ENCODE measurements at regions not wholly inside any gene's neighbourhood (a gene's known extent, or its start where the extent isn't known, plus 50 kb on each side); places are given as distances from the start of the nearest gene placed in this dataset.

GRCh38 chr10:20644421-20644820, 252.7 kb downstream of the NEBL start:
- no peak for TF ChIP-seq CTCF (conservative IDR thresholded peaks at IDR 0.05; ENCODE audit: low read depth, low read length)
- DNase-seq (ENCODE audit: low read depth), result no peak

GRCh38 chr10:20641605-20642004, 255.5 kb downstream of the NEBL start:
- no peak for DNase-seq (ENCODE audit: low read depth)
- no peak for TF ChIP-seq CTCF (conservative IDR thresholded peaks at IDR 0.05; ENCODE audit: low read depth, low read length)
- H3K4me3 ChIP-seq (ENCODE audit: low read depth, low read length), result no peak overlapping the region

More at GRCh38 chr10:20644421-20644820, 252.7 kb downstream of the NEBL start:
- H3K4me3 ChIP-seq (ENCODE audit: low read depth, low read length), result no peak overlapping the region

- DNase-seq (ENCODE audit: low read depth), result no peak
- no peak overlapping the region for H3K4me3 ChIP-seq (ENCODE audit: low read depth, low read length)
- no peak for TF ChIP-seq CTCF (conservative IDR thresholded peaks at IDR 0.05; ENCODE audit: low read depth, low read length)
These were observed 261.5 kb downstream of the NEBL start for GRCh38 chr10:20635570-20635969.

- DNase-seq (ENCODE audit: low read depth), result no peak
- H3K4me3 ChIP-seq (ENCODE audit: low read depth, low read length), result no peak overlapping the region
- no peak for TF ChIP-seq CTCF (conservative IDR thresholded peaks at IDR 0.05; ENCODE audit: low read depth, low read length)
These were observed 262.3 kb downstream of the NEBL start for GRCh38 chr10:20634839-20635238.

- no peak for DNase-seq (ENCODE audit: low read depth)
- no peak for TF ChIP-seq CTCF (conservative IDR thresholded peaks at IDR 0.05; ENCODE audit: low read depth, low read length)
- H3K4me3 ChIP-seq (ENCODE audit: low read depth, low read length), result no peak overlapping the region
These were observed 263.4 kb downstream of the NEBL start for GRCh38 chr10:20633714-20634113.

GRCh38 chr10:20632696-20633095, 264.4 kb downstream of the NEBL start:
- no peak for DNase-seq (ENCODE audit: low read depth)
- no peak for TF ChIP-seq CTCF (conservative IDR thresholded peaks at IDR 0.05; ENCODE audit: low read depth, low read length)
- H3K4me3 ChIP-seq (ENCODE audit: low read depth, low read length), result no peak overlapping the region

GRCh38 chr10:20631229-20631628, 265.9 kb downstream of the NEBL start:
- no peak for TF ChIP-seq CTCF (conservative IDR thresholded peaks at IDR 0.05; ENCODE audit: low read depth, low read length)
- H3K4me3 ChIP-seq (ENCODE audit: low read depth, low read length), result no peak overlapping the region
- no peak for DNase-seq (ENCODE audit: low read depth)
